A549 (cell line): ENCODE measurements at regions not wholly inside any gene's neighbourhood (a gene's known extent, or its start where the extent isn't known, plus 50 kb on each side); places are given as distances from the start of the nearest gene placed in this dataset.

Experiments
- ATAC-seq, 2 experiments: fragments of 200-7000 bp in 1 of 2; fragments of >200 bp in 1 of 2; cut with Nextera tagmentation in 1 of 2; cut with Tn5 transposase in 1 of 2; 3 replicates each; pipeline versions ENCODE4 v1.8.0 to v1.9.1; 2018 to 2020; ENCODE audit warnings: mild to moderate bottlenecking in 1 of 2, moderate library complexity in 1 of 2
- CTCF ChIA-PET: fragments of 300-600 bp; sonication (Branson Sonifier 250); formaldehyde crosslinking; extraction: SDS; loops from one replicate; lab custom pipeline; 2021; ENCODE audit warnings: antibody characterized with exemption, inconsistent platforms; lab: Yijun Ruan, JAX
- POLR2A ChIA-PET: fragments of 350-600 bp; formaldehyde crosslinking; extraction: SDS; loops from one replicate; lab custom pipeline; 2021; ENCODE audit warnings: antibody characterized with exemption, inconsistent platforms; lab: Yijun Ruan, JAX
- DNase-seq, 2 experiments: peaks; one replicate each; pipeline versions ENCODE4 v3.0.0 to v3.0.0-alpha.2; 2011 to 2016; ENCODE audit warnings: low read depth in 1 of 2, low spot score in 1 of 2
- FAIRE-seq: peaks from 2 replicates; lab custom pipeline; 2011; peaks lifted over from hg19 to GRCh38; lab: Jason Lieb, UNC
- H3K27ac ChIP-seq, 2 experiments: fragments of >200 bp; sonication (Bioruptor Twin); formaldehyde crosslinking; 3 replicates each; pipeline ENCODE4 v1.5.1; 2016 to 2017
- H3K4me1 ChIP-seq: fragments of >200 bp; sonication (Bioruptor Twin); formaldehyde crosslinking; 3 replicates; pipeline ENCODE4 v1.6.1; 2016
- H3K4me2 ChIP-seq: fragments of >200 bp; sonication (Bioruptor Twin); formaldehyde crosslinking; 3 replicates; pipeline ENCODE4 v1.6.1; 2016
- H3K4me3 ChIP-seq: fragments of >200 bp; sonication (Bioruptor Twin); formaldehyde crosslinking; 3 replicates; pipeline ENCODE4 v1.5.1; 2016
- H3K9me3 ChIP-seq: fragments of >200 bp; sonication (Bioruptor Twin); formaldehyde crosslinking; 3 replicates; pipeline ENCODE4 v1.6.1; 2016
- CBX8 ChIP-seq: fragments of 200-600 bp; sonication (generic); IDR thresholded peaks from 2 replicates; pipeline ENCODE4 v1.6.1; 2016
- CEBPB ChIP-seq, 2 experiments: fragments of >200 bp in 1 of 2; sonication (Bioruptor Twin) in 1 of 2; formaldehyde crosslinking in 1 of 2; IDR thresholded peaks; 2 replicates each; pipeline ENCODE4 v1.6.1; 2012 to 2016
- CHD4 ChIP-seq: fragments of 200-600 bp; sonication (generic); IDR thresholded peaks from 2 replicates; pipeline ENCODE4 v1.6.1; 2016; ENCODE audit warnings: antibody characterized with exemption, mild to moderate bottlenecking, borderline replicate concordance
- E2F6 ChIP-seq: IDR thresholded peaks from 2 replicates; pipeline ENCODE4 v1.6.1; 2012; ENCODE audit warnings: low read depth, borderline replicate concordance
- EHF ChIP-seq: fragments of 250-450 bp; sonication (Bioruptor Pico); IDR thresholded peaks from 2 replicates; pipeline ENCODE4 v1.5.0; 2020; ENCODE audit warnings: mild to moderate bottlenecking
- ESRRA ChIP-seq: fragments of 150-350 bp; IDR thresholded peaks from 2 replicates; pipeline ENCODE4 v1.6.1; 2014; ENCODE audit warnings: mild to moderate bottlenecking, low read length, borderline replicate concordance
- FOSL2 ChIP-seq, 2 experiments: fragments of 450-650 bp in 1 of 2; fragments of >200 bp in 1 of 2; sonication (Bioruptor Twin) in 1 of 2; formaldehyde crosslinking; IDR thresholded peaks; 2 replicates each; pipeline versions ENCODE4 v1.5.0 to v1.6.1; 2016 to 2020; ENCODE audit warnings: mild to moderate bottlenecking in 1 of 2, moderate library complexity in 1 of 2
- JUN ChIP-seq, 2 experiments: fragments of >200 bp; sonication (Bioruptor Twin); formaldehyde crosslinking; IDR thresholded peaks; 2 replicates in 1 of 2; 3 replicates in 1 of 2; pipeline ENCODE4 v1.6.1; 2016 to 2017
- MAZ ChIP-seq: fragments of 150-350 bp; IDR thresholded peaks from 2 replicates; pipeline ENCODE4 v1.6.1; 2014; ENCODE audit warnings: antibody characterized with exemption, low read depth, low read length, borderline replicate concordance
- NPAS2 ChIP-seq: fragments of 250-450 bp; sonication (Bioruptor Pico); IDR thresholded peaks from 2 replicates; pipeline ENCODE4 v1.8.0; 2022; ENCODE audit warnings: mild to moderate bottlenecking, moderate library complexity, borderline replicate concordance
- PHF8 ChIP-seq: fragments of 200-600 bp; sonication (generic); IDR thresholded peaks from 2 replicates; pipeline ENCODE4 v1.6.1; 2016; ENCODE audit warnings: low read depth, mild to moderate bottlenecking, antibody characterized with exemption, moderate library complexity, borderline replicate concordance
- POLR2AphosphoS2 ChIP-seq: conservative IDR thresholded peaks from 2 replicates; pipeline ENCODE4 v1.6.1; 2012; ENCODE audit warnings: low read length, improper control_type of control experiment, inconsistent platforms
- RARB ChIP-seq: fragments of 250-450 bp; sonication (Bioruptor Pico); IDR thresholded peaks from 2 replicates; pipeline ENCODE4 v1.8.0; 2021; ENCODE audit warnings: mild to moderate bottlenecking, moderate library complexity
- SREBF2 ChIP-seq: fragments of 450-650 bp; IDR thresholded peaks from 2 replicates; pipeline ENCODE4 v1.6.1; 2014; ENCODE audit warnings: mild to moderate bottlenecking, moderate library complexity
- TFCP2L1 ChIP-seq: fragments of 250-450 bp; sonication (Bioruptor Pico); IDR thresholded peaks from 2 replicates; pipeline ENCODE4 v1.5.0; 2021; ENCODE audit warnings: mild to moderate bottlenecking
- ZFP36 ChIP-seq: fragments of 450-650 bp; IDR thresholded peaks from 2 replicates; pipeline ENCODE4 v1.6.1; 2014; ENCODE audit warnings: borderline replicate concordance; ENCODE audit not compliant: partially characterized antibody
- ZSCAN20 ChIP-seq: fragments of 250-450 bp; sonication (Bioruptor Pico); IDR thresholded peaks from 2 replicates; pipeline ENCODE4 v1.8.0; 2022; ENCODE audit warnings: mild to moderate bottlenecking, moderate library complexity
- WGBS: methylation state at CpG from one replicate; pipeline ENCODE4 v1.1.6; 2017; ENCODE audit errors: missing lambda C conversion rate; 5-methylcytosine and 5-hydroxymethylcytosine counted together
- TF ChIP-seq, protein P1 (sequence below): fragments of 150-350 bp; IDR thresholded peaks from 2 replicates; pipeline ENCODE4 v1.6.1; 2014; ENCODE audit warnings: low read depth, mild to moderate bottlenecking, low read length
- TF ChIP-seq, protein P2 (sequence below): fragments of >200 bp; sonication (Bioruptor Twin); formaldehyde crosslinking; IDR thresholded peaks from 3 replicates; pipeline ENCODE4 v1.6.1; 2016
- TF ChIP-seq, protein P3 (sequence below): fragments of >200 bp; sonication (Bioruptor Twin); formaldehyde crosslinking; IDR thresholded peaks from 3 replicates; pipeline ENCODE4 v1.5.1; 2016
- TF ChIP-seq, protein P4 (sequence below): IDR thresholded peaks from 2 replicates; pipeline ENCODE4 v1.6.1; 2012
- TF ChIP-seq, protein P5 (sequence below): fragments of 200-600 bp; sonication (generic); IDR thresholded peaks from 2 replicates; pipeline ENCODE4 v1.6.1; 2016; ENCODE audit warnings: antibody characterized with exemption, mild to moderate bottlenecking, moderate library complexity

- TF ChIP-seq NPAS2 (CRISPR knock-in tag) (no peak), JUN (IDR thresholded peaks at IDR 0.05) (no peak), RARB (CRISPR knock-in tag) (no peak), ESRRA (no peak)
- TF ChIP-seq, protein P1, sequence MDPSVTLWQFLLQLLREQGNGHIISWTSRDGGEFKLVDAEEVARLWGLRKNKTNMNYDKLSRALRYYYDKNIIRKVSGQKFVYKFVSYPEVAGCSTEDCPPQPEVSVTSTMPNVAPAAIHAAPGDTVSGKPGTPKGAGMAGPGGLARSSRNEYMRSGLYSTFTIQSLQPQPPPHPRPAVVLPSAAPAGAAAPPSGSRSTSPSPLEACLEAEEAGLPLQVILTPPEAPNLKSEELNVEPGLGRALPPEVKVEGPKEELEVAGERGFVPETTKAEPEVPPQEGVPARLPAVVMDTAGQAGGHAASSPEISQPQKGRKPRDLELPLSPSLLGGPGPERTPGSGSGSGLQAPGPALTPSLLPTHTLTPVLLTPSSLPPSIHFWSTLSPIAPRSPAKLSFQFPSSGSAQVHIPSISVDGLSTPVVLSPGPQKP = no peak
- Histone ChIP-seq H3K4me1 (peaks cover 3% of the 10 kb centered on the region; the same call in 1 of the 3 replicates), H3K27ac (no peak overlapping the region), H3K4me3 (no peak overlapping the region), H3K4me2 (no peak overlapping the region; the same call in 2 of the 3 replicates), H3K9me3 (no peaks in the 10 kb centered on the region)
- ChIA-PET POLR2A (no interaction called here), CTCF (interaction anchor here (0.6 kb wide), 1 partner anchor 860 kb away, joined by 3 read pairs; no protein-coding TSS in a partner anchor)
- ATAC-seq (no peak), DNase-seq (no peak), FAIRE-seq (no peak)
- 43% methylated on average over 3 of the region's 3 CpGs for WGBS
Observed at GRCh38 chr6:140078561-140079125, 704.2 kb upstream of the CITED2 start.

DNA sequence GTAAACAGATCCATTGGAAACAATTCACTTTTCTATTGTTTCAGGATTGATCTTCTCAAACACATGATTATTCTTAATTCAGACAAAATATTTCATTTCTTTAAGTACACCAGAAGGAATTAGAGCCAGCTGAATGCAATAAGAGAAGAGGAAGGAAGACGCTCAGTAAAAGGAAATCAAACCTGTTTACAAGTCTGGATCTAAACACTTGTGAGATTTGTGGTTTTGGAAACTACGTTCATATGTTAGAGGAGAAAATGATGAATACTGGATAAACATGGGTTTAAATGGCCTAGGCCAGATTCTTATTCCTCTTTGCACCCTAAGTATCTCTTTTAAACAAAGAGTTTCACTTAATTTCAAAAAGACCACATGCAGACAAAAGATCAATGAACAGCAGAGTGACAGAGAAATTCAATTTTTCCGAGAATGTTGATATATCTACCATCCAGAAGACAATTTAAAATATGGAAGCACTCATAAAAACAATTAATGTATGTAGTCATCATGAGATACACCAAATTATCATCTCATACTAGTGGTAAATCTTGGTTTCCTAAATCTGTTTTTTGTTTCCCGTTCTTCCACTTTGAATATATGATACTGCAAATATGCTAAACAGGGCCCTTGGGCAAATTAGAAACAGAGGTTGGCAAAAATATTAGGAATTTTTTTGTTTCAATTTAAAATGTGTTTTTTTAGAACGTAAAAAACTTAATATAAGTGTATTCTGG, 703.5 kb upstream of the CITED2 start:
- DNase-seq = no peak
- ChIA-PET POLR2A (no interaction called here), CTCF (no interaction called here)
- H3K9me3 ChIP-seq = no peaks in the 10 kb centered on the region
- no peak overlapping the region for H3K4me3 ChIP-seq
- FAIRE-seq = no peak
- H3K4me2 ChIP-seq = no peak overlapping the region
- WGBS = 80% methylated on average over 5 of the region's 5 CpGs
- H3K4me1 ChIP-seq = peaks cover 2% of the 10 kb centered on the region; the same call in 1 of the 3 replicates
- H3K27ac ChIP-seq = no peak overlapping the region
- TF ChIP-seq ZFP36 (no peak), E2F6 (no peak), SREBF2 (no peak), PHF8 (no peak), ZSCAN20 (CRISPR knock-in tag) (no peak), CHD4 (no peak), EHF (CRISPR knock-in tag) (no peak), TFCP2L1 (CRISPR knock-in tag) (no peak), CBX8 (no peak), FOSL2 (IDR thresholded peaks at IDR 0.05) (no peak), FOSL2 (CRISPR knock-in tag; IDR thresholded peaks at IDR 0.05) (no peak), RARB (CRISPR knock-in tag) (no peak), POLR2AphosphoS2 (no peak), MAZ (no peak), CEBPB (IDR thresholded peaks at IDR 0.05) (no peak)
- TF ChIP-seq, protein P2, sequence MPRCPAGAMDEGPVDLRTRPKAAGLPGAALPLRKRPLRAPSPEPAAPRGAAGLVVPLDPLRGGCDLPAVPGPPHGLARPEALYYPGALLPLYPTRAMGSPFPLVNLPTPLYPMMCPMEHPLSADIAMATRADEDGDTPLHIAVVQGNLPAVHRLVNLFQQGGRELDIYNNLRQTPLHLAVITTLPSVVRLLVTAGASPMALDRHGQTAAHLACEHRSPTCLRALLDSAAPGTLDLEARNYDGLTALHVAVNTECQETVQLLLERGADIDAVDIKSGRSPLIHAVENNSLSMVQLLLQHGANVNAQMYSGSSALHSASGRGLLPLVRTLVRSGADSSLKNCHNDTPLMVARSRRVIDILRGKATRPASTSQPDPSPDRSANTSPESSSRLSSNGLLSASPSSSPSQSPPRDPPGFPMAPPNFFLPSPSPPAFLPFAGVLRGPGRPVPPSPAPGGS = no peak
- TF ChIP-seq, protein P3, sequence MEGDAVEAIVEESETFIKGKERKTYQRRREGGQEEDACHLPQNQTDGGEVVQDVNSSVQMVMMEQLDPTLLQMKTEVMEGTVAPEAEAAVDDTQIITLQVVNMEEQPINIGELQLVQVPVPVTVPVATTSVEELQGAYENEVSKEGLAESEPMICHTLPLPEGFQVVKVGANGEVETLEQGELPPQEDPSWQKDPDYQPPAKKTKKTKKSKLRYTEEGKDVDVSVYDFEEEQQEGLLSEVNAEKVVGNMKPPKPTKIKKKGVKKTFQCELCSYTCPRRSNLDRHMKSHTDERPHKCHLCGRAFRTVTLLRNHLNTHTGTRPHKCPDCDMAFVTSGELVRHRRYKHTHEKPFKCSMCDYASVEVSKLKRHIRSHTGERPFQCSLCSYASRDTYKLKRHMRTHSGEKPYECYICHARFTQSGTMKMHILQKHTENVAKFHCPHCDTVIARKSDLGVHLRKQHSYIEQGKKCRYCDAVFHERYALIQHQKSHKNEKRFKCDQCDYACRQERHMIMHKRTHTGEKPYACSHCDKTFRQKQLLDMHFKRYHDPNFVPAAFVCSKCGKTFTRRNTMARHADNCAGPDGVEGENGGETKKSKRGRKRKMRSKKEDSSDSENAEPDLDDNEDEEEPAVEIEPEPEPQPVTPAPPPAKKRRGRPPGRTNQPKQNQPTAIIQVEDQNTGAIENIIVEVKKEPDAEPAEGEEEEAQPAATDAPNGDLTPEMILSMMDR = no peak
- TF ChIP-seq, protein P4, sequence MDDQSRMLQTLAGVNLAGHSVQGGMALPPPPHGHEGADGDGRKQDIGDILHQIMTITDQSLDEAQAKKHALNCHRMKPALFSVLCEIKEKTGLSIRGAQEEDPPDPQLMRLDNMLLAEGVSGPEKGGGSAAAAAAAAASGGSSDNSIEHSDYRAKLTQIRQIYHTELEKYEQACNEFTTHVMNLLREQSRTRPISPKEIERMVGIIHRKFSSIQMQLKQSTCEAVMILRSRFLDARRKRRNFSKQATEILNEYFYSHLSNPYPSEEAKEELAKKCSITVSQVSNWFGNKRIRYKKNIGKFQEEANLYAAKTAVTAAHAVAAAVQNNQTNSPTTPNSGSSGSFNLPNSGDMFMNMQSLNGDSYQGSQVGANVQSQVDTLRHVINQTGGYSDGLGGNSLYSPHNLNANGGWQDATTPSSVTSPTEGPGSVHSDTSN = no peak
- TF ChIP-seq, protein P5, sequence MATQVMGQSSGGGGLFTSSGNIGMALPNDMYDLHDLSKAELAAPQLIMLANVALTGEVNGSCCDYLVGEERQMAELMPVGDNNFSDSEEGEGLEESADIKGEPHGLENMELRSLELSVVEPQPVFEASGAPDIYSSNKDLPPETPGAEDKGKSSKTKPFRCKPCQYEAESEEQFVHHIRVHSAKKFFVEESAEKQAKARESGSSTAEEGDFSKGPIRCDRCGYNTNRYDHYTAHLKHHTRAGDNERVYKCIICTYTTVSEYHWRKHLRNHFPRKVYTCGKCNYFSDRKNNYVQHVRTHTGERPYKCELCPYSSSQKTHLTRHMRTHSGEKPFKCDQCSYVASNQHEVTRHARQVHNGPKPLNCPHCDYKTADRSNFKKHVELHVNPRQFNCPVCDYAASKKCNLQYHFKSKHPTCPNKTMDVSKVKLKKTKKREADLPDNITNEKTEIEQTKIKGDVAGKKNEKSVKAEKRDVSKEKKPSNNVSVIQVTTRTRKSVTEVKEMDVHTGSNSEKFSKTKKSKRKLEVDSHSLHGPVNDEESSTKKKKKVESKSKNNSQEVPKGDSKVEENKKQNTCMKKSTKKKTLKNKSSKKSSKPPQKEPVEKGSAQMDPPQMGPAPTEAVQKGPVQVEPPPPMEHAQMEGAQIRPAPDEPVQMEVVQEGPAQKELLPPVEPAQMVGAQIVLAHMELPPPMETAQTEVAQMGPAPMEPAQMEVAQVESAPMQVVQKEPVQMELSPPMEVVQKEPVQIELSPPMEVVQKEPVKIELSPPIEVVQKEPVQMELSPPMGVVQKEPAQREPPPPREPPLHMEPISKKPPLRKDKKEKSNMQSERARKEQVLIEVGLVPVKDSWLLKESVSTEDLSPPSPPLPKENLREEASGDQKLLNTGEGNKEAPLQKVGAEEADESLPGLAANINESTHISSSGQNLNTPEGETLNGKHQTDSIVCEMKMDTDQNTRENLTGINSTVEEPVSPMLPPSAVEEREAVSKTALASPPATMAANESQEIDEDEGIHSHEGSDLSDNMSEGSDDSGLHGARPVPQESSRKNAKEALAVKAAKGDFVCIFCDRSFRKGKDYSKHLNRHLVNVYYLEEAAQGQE = no peak
- no peak for ATAC-seq
